K562 (cell line): ENCODE measurements at regions not wholly inside any gene's neighbourhood (a gene's known extent, or its start where the extent isn't known, plus 50 kb on each side); places are given as distances from the start of the nearest gene placed in this dataset.

Source experiments
- GTF2F1 ChIP-seq: IDR thresholded peaks from 2 replicates; pipeline ENCODE4 v1.6.1; 2011; ENCODE audit warnings: low read depth, low read length, improper control_type of control experiment
- MAZ ChIP-seq, 2 experiments: fragments of 450-650 bp in 1 of 2; sonication (generic) in 1 of 2; formaldehyde crosslinking; IDR thresholded peaks in 1 of 2; conservative IDR thresholded peaks in 1 of 2; 2 replicates each; pipeline versions ENCODE4 v1.4.0 to v1.5.0; 2020; ENCODE audit warnings: mild to moderate bottlenecking in 1 of 2, missing genetic modification reagents in 1 of 2
- MYC ChIP-seq, 2 experiments: fragments of 250-450 bp in 1 of 2; sonication (Bioruptor Pico) in 1 of 2; IDR thresholded peaks; 2 replicates each; pipeline versions ENCODE4 v1.5.1 to v1.6.1; 2012 to 2021; ENCODE audit warnings: low read depth in 2 of 2, borderline replicate concordance in 1 of 2, improper control_type of control experiment in 1 of 2, low read length in 1 of 2, mild to moderate bottlenecking in 1 of 2, moderate library complexity in 1 of 2
- SRSF9 ChIP-seq: fragments of 200-400 bp; formaldehyde crosslinking; IDR thresholded peaks from 2 replicates; pipeline ENCODE4 v1.6.1; 2017; ENCODE audit warnings: low read depth, low read length, borderline replicate concordance

GRCh38 chr15:39086641-39087040, 494.2 kb upstream of the THBS1 start:
- TF ChIP-seq MYC (IDR thresholded peaks at IDR 0.05; ENCODE audit: low read depth, low read length), result no peak
- no peak for TF ChIP-seq MYC (CRISPR knock-in tag; IDR thresholded peaks at IDR 0.05; ENCODE audit: borderline replicate concordance, low read depth)
- TF ChIP-seq MAZ (CRISPR knock-in tag; conservative IDR thresholded peaks at IDR 0.05 in 1 of 2, IDR thresholded peaks at IDR 0.05 in 1 of 2), result no peak
- no peak for TF ChIP-seq SRSF9
- no peak for TF ChIP-seq GTF2F1
